ENCODE measurements at regions not wholly inside any gene's neighbourhood (a gene's known extent, or its start where the extent isn't known, plus 50 kb on each side); places are given as distances from the start of the nearest gene placed in this dataset.
"Not testable (repeated sequence)": the region's sequence is repeated elsewhere in the genome, so short reads cannot be mapped to it uniquely, and the experiment has no call there.

DNA sequence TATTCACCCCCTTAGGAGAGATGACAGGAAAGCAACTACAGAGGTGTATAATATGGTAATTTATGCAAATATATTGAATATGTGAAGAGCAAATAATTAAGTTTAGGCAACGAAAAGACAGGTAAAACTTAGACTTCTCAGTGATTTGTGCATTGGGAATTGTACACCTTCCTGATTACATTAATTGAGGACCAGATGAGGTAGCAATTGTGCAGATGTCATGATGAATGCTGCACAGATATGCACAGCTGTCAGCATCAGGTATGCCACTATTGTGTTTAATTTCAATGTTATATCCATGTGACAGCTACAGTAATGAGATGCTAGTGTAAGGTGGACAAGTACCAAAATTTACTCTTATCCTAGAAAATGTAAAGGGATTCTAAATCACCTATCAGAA lies 267.2 kb upstream of the FSIP2 start:
- Mint-ChIP-seq H3K27me3 (no peaks in the 10 kb centered on the region), H3K4me3 (no peak overlapping the region), H3K4me1 (no peaks in the 10 kb centered on the region), H3K27ac (no peak overlapping the region), H3K36me3 (no peaks in the 10 kb centered on the region), H3K9me3 (no peaks in the 10 kb centered on the region)
- DNase-seq (no peak), ATAC-seq (ENCODE audit: low read depth) (no peak)
- POLR2A ChIA-PET = no interaction called here

DNA sequence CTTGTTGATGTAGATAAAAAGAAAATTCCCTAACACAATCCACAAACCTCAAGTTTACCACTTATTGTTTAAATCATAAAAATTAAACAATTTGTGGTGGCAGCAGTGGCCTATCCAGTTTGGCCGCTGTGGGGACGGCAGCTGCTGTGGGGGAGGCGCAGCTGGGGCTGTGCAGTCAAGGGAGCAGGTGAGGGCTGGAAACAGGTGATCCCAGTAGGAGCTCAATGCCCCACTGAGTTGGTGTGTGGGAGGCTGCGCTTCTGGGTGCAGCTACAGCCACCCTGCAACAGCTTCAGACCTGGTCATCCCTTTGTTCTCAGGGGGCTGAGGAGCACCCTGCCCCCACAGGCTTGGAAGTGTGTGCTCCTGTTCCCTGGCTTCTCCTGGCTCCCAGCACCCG lies 266.0 kb upstream of the FSIP2 start:
- POLR2A ChIA-PET = no interaction called here

DNA sequence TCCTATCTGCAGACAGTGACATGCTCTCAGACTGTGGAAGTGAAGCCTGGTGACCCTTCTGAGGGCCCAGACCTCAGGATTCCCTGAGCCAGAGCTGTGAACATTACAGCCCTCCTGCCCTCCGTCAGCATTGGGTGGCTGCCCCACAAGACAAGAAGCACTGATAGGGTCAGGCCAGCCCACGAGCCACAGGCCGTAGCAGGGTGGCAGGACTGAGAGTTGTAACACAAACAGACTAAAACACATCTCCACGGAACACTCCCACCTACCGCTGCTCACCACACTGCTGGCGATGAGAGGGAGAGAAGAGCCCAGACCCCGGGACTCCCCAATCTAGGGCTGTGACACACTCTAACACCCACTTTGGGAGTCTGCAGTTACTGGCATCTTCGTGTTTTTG lies 264.8 kb upstream of the FSIP2 start:
- H3K36me3 Mint-ChIP-seq = no peaks in the 10 kb centered on the region
- no peak overlapping the region for H3K27ac Mint-ChIP-seq
- H3K4me3 Mint-ChIP-seq = no peak overlapping the region
- H3K9me3 Mint-ChIP-seq = no peaks in the 10 kb centered on the region
- DNase-seq (no peak), ATAC-seq (ENCODE audit: low read depth) (no peak)
- POLR2A ChIA-PET = no interaction called here
- H3K4me1 Mint-ChIP-seq = no peaks in the 10 kb centered on the region
- H3K27me3 Mint-ChIP-seq = no peaks in the 10 kb centered on the region

More for the DNA sequence above, 266.0 kb upstream of the FSIP2 start:
- Mint-ChIP-seq H3K27me3 (no peaks in the 10 kb centered on the region), H3K9me3 (no peaks in the 10 kb centered on the region), H3K4me3 (no peak overlapping the region), H3K27ac (no peak overlapping the region), H3K4me1 (no peaks in the 10 kb centered on the region), H3K36me3 (no peaks in the 10 kb centered on the region)
- no peak for ATAC-seq (ENCODE audit: low read depth)
- no peak for DNase-seq

GRCh38 chr2:185475914-185476313 lies 262.7 kb upstream of the FSIP2 start:
- DNase-seq (no peak), ATAC-seq (ENCODE audit: low read depth) (no peak)
- Mint-ChIP-seq H3K27ac (no peak overlapping the region), H3K27me3 (no peaks in the 10 kb centered on the region), H3K4me3 (no peak overlapping the region), H3K4me1 (no peaks in the 10 kb centered on the region), H3K36me3 (no peaks in the 10 kb centered on the region), H3K9me3 (peaks cover 1% of the 10 kb centered on the region)
- POLR2A ChIA-PET = no interaction called here

- Mint-ChIP-seq H3K27me3 (no peaks in the 10 kb centered on the region), H3K36me3 (no peaks in the 10 kb centered on the region), H3K4me1 (no peaks in the 10 kb centered on the region), H3K4me3 (no peak overlapping the region), H3K9me3 (peaks cover 3% of the 10 kb centered on the region), H3K27ac (no peak overlapping the region)
- ATAC-seq (ENCODE audit: low read depth) = no peak
- POLR2A ChIA-PET = no interaction called here
- DNase-seq = no peak
Measured at GRCh38 chr2:185477452-185477851, 261.2 kb upstream of the FSIP2 start.

DNA sequence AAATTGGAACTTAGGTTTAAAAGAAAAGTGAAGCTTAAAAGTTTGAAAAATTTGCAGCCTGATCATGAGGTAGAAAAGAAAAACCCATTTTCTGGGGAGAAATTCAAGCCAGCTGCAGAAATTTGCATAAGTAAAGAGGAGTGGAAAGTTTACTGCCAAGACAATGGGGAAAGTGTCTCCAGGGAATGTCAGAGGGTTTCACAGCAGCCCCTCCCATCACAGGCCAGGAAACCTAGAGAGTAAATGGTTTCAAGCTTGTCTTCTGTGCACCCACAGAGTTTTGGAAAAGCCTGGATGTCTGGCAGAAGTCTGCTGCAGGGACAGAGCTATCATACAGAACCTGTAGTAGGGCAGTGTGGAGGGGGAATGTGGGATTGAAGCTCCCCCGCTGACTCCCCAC lies 254.0 kb upstream of the FSIP2 start:
- DNase-seq = no peak
- ATAC-seq (ENCODE audit: low read depth) = no peak
- H3K27me3 Mint-ChIP-seq = no peaks in the 10 kb centered on the region
- H3K36me3 Mint-ChIP-seq = no peaks in the 10 kb centered on the region
- H3K4me3 Mint-ChIP-seq = no peak overlapping the region
- H3K27ac Mint-ChIP-seq = no peak overlapping the region
- H3K4me1 Mint-ChIP-seq = no peaks in the 10 kb centered on the region
- peaks cover 5% of the 10 kb centered on the region for H3K9me3 Mint-ChIP-seq
- POLR2A ChIA-PET = no interaction called here

DNA sequence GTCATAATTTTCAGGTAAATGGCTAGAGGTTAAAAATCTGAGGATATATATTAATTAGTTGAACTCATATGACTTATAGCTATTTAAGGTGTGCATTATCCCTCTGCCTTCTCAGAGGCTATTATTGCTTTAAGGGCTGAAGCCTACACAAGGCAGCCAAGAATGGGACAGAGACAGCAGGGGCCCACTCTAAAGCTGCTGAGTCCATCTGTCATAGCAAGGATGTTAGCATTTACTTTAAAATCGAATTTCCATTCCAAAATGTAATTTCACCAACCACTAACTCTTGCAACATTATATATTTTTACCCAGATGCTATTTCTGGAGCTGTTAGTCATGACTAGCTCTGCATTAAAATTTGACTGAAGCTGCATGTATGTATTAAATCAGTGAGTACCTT lies 236.3 kb upstream of the FSIP2 start:
- POLR2A ChIA-PET = no interaction called here
- peaks cover 16% of the 10 kb centered on the region for H3K9me3 Mint-ChIP-seq
- no peak overlapping the region for H3K27ac Mint-ChIP-seq
- H3K27me3 Mint-ChIP-seq = no peaks in the 10 kb centered on the region
- ATAC-seq (ENCODE audit: low read depth) = no peak
- DNase-seq = no peak
- H3K4me1 Mint-ChIP-seq = no peaks in the 10 kb centered on the region
- H3K36me3 Mint-ChIP-seq = no peaks in the 10 kb centered on the region
- no peak overlapping the region for H3K4me3 Mint-ChIP-seq

DNA sequence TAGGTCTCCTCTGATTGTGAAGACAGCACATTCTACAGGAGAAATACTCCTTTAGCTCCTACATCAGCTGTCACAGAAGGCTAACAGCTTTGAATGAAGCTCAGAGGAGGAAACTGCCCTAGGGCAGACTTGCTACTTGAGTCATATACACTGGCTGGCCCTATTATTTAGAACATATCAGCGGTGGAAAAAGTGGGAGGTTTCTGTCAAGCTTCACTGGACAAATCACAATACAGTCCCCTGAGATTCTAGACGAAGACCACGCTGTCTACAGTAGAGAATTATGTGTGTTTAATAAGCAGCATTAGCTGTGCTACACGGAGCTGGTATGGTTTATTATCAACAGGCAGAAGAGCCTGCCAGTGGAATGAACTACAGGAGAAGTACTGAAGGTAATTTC lies 230.9 kb upstream of the FSIP2 start:
- no peak overlapping the region for H3K27ac Mint-ChIP-seq
- no peaks in the 10 kb centered on the region for H3K36me3 Mint-ChIP-seq
- ATAC-seq (ENCODE audit: low read depth) (no peak), DNase-seq (no peak)
- no peaks in the 10 kb centered on the region for H3K4me1 Mint-ChIP-seq
- H3K4me3 Mint-ChIP-seq = no peak overlapping the region
- no peaks in the 10 kb centered on the region for H3K27me3 Mint-ChIP-seq
- peaks cover 25% of the 10 kb centered on the region for H3K9me3 Mint-ChIP-seq
- POLR2A ChIA-PET = no interaction called here

DNA sequence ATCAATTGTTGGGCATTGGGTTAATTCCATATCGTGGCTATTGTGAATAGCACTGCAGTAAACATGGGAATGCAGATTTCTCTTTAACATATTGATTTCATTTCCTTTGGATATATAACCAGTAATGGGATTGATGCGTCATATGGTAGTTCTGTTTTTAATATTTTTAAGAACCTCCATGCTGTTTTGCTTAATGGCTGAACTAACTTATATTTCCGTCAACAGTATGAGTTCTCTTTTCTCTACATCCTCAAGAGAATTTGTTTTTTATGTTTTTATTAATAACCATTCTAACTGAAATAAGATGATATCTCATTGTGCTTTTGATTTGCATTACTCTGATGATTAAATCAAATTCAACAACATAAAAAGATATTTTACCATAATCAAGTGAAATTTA lies 228.5 kb upstream of the FSIP2 start:
- H3K4me1 Mint-ChIP-seq = no peaks in the 10 kb centered on the region
- POLR2A ChIA-PET = no interaction called here
- H3K9me3 Mint-ChIP-seq = peaks cover 21% of the 10 kb centered on the region
- DNase-seq (no peak), ATAC-seq (ENCODE audit: low read depth) (no peak)
- H3K36me3 Mint-ChIP-seq = no peaks in the 10 kb centered on the region
- no peaks in the 10 kb centered on the region for H3K27me3 Mint-ChIP-seq
- H3K4me3 Mint-ChIP-seq = no peak overlapping the region
- H3K27ac Mint-ChIP-seq = no peak overlapping the region

GRCh38 chr2:185511925-185512324 lies 226.7 kb upstream of the FSIP2 start:
- DNase-seq (no peak), ATAC-seq (ENCODE audit: low read depth) (no peak)
- POLR2A ChIA-PET = no interaction called here
- Mint-ChIP-seq H3K9me3 (peaks cover 17% of the 10 kb centered on the region), H3K27me3 (no peaks in the 10 kb centered on the region), H3K4me3 (no peak overlapping the region), H3K27ac (no peak overlapping the region), H3K4me1 (no peaks in the 10 kb centered on the region), H3K36me3 (no peaks in the 10 kb centered on the region)

GRCh38 chr2:185522472-185522871 lies 216.1 kb upstream of the FSIP2 start:
- Mint-ChIP-seq H3K27ac (no peak overlapping the region), H3K36me3 (no peaks in the 10 kb centered on the region), H3K9me3 (peaks cover 8% of the 10 kb centered on the region), H3K27me3 (no peaks in the 10 kb centered on the region), H3K4me1 (no peaks in the 10 kb centered on the region), H3K4me3 (no peak overlapping the region)
- POLR2A ChIA-PET = no interaction called here
- ATAC-seq (ENCODE audit: low read depth) (no peak), DNase-seq (no peak)

DNA sequence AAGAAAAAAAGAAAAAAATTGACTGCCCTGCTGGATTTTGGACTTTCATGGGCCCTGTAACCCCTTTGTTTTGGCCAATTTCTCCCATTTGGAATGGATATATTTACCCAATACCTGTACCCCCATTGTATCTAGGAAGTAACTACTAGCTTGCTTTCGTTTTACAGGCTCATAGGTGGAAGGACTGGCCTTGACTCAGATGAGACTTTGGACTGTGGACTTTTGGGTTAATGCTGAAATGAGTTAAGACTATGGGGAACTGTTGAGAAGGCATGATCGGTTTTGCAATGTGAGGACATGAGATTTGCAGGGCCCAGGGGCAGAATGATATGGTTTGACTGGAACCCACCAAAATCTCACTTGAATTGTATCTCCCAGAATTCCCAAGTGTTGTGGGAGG lies 214.4 kb upstream of the FSIP2 start:
- POLR2A ChIA-PET; DNase-seq; H3K36me3 Mint-ChIP-seq; H3K4me3 Mint-ChIP-seq; H3K27ac Mint-ChIP-seq; H3K9me3 Mint-ChIP-seq; H3K27me3 Mint-ChIP-seq; ATAC-seq (ENCODE audit: low read depth); H3K4me1 Mint-ChIP-seq: not testable (repeated sequence)

GRCh38 chr2:185526161-185526560 lies 212.4 kb upstream of the FSIP2 start:
- H3K4me1 Mint-ChIP-seq = no peaks in the 10 kb centered on the region
- H3K36me3 Mint-ChIP-seq = no peaks in the 10 kb centered on the region
- H3K27me3 Mint-ChIP-seq = no peaks in the 10 kb centered on the region
- ATAC-seq (ENCODE audit: low read depth) (no peak), DNase-seq (no peak)
- no peak overlapping the region for H3K27ac Mint-ChIP-seq
- peaks cover 9% of the 10 kb centered on the region for H3K9me3 Mint-ChIP-seq
- H3K4me3 Mint-ChIP-seq = no peak overlapping the region
- POLR2A ChIA-PET = no interaction called here

DNA sequence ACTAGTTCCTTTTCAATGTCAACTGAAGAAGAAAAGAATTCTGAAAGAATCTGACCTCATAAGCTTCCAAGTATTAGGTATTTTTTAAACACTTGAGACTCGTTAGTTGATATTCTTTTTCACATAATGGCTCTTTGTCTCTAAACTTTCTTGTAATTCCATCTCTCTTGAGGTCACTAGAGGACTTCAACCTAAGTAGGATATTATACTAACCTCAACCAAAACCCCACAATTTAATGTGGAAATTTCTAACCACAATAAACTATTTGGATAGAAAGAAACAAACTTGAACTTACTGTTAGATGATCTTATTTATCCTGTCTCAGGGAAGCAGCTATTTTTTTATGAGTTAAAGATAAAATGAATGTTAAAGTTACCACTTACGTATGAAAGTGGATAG lies 206.9 kb upstream of the FSIP2 start:
- H3K36me3 Mint-ChIP-seq = no peaks in the 10 kb centered on the region
- H3K27me3 Mint-ChIP-seq = no peaks in the 10 kb centered on the region
- no peak overlapping the region for H3K27ac Mint-ChIP-seq
- peaks cover 4% of the 10 kb centered on the region for H3K9me3 Mint-ChIP-seq
- no peak for DNase-seq
- H3K4me3 Mint-ChIP-seq = no peak overlapping the region
- no peaks in the 10 kb centered on the region for H3K4me1 Mint-ChIP-seq
- POLR2A ChIA-PET = no interaction called here
- ATAC-seq (ENCODE audit: low read depth) = no peak

- no peaks in the 10 kb centered on the region for H3K36me3 Mint-ChIP-seq
- POLR2A ChIA-PET = no interaction called here
- H3K9me3 Mint-ChIP-seq = peaks cover 2% of the 10 kb centered on the region
- H3K4me3 Mint-ChIP-seq = no peak overlapping the region
- H3K4me1 Mint-ChIP-seq = no peaks in the 10 kb centered on the region
- H3K27me3 Mint-ChIP-seq = no peaks in the 10 kb centered on the region
- H3K27ac Mint-ChIP-seq = no peak overlapping the region
- ATAC-seq (ENCODE audit: low read depth) (no peak), DNase-seq (no peak)
Measured at GRCh38 chr2:185537689-185538088, 200.9 kb upstream of the FSIP2 start.

Measured in activated naive CD8-positive, alpha-beta T cell treated with anti-CD3 and anti-CD28 coated beads, Interleukin-2, amount 10 ng/mL, durations not matched to agents 7 days and 5 days (primary cell).